ENCODE measurements at regions not wholly inside any gene's neighbourhood (a gene's known extent, or its start where the extent isn't known, plus 50 kb on each side); places are given as distances from the start of the nearest gene placed in this dataset.

DNA sequence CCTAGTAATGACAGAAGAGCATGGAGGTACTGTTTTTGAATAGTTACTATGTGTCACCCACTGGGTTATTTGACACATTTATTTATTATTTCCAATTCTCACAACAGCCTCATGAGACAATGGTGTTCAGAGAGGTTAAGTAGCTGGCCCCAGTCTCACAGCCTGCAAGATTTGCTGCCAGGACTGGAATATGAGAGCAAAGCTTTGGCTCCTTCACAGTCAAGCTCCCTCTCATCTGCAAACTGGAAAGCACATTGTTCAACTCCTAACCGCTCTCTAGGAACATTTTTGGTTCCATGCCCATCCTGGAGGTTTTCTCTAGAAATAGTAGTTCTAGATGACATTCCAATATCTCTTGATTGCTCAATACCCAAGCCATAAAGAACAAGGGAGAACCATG lies 75.5 kb upstream of the CXCL12 start:
- TF ChIP-seq, protein P1, sequence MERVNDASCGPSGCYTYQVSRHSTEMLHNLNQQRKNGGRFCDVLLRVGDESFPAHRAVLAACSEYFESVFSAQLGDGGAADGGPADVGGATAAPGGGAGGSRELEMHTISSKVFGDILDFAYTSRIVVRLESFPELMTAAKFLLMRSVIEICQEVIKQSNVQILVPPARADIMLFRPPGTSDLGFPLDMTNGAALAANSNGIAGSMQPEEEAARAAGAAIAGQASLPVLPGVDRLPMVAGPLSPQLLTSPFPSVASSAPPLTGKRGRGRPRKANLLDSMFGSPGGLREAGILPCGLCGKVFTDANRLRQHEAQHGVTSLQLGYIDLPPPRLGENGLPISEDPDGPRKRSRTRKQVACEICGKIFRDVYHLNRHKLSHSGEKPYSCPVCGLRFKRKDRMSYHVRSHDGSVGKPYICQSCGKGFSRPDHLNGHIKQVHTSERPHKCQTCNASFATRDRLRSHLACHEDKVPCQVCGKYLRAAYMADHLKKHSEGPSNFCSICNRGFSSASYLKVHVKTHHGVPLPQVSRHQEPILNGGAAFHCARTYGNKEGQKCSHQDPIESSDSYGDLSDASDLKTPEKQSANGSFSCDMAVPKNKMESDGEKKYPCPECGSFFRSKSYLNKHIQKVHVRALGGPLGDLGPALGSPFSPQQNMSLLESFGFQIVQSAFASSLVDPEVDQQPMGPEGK (CRISPR knock-in tag; IDR thresholded peaks at IDR 0.05; ENCODE audit: borderline replicate concordance) = no peak
- TF ChIP-seq, protein P2, sequence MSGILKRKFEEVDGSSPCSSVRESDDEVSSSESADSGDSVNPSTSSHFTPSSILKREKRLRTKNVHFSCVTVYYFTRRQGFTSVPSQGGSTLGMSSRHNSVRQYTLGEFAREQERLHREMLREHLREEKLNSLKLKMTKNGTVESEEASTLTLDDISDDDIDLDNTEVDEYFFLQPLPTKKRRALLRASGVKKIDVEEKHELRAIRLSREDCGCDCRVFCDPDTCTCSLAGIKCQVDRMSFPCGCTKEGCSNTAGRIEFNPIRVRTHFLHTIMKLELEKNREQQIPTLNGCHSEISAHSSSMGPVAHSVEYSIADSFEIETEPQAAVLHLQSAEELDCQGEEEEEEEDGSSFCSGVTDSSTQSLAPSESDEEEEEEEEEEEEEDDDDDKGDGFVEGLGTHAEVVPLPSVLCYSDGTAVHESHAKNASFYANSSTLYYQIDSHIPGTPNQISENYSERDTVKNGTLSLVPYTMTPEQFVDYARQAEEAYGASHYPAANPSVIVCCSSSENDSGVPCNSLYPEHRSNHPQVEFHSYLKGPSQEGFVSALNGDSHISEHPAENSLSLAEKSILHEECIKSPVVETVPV (CRISPR knock-in tag; IDR thresholded peaks at IDR 0.05) = no peak
- TF ChIP-seq ZNF565 (CRISPR knock-in tag; conservative IDR thresholded peaks at IDR 0.05; ENCODE audit: low read depth) = no peak

All from SK-N-SH treated with all-trans-retinoic acid at 6 μM for 48 hours (cell line).